ENCODE measurements at regions not wholly inside any gene's neighbourhood (a gene's known extent, or its start where the extent isn't known, plus 50 kb on each side); places are given as distances from the start of the nearest gene placed in this dataset.

DNA sequence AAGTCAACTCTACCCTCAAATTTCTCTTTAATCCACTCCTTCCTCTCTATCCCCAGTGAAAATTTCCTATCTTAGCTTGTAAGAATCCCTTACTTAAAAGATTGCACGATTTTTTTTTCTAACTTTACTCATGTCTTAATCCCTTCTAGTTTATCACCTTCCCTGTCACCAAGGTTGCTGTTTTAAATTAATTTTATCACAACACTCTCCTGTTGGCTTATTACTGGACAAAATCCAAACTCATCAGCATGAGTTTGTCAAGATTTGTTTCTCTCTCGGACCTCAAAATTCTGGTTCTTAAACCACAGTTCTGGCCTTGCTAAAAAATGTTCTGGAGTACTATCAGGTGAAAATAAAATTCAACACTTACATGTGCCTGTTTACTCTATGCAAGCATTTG lies 959.1 kb upstream of the SLC10A2 start:
- H3K9me3 ChIP-seq (ENCODE audit: control insufficient read depth, low read length) = no peaks in the 10 kb centered on the region
- DNase-seq (ENCODE audit: low read depth) = no peak
- H3K27me3 ChIP-seq (replicated peaks; ENCODE audit: control insufficient read depth, insufficient read depth, low read length) = no peaks in the 10 kb centered on the region
- no peak overlapping the region for H3K9ac ChIP-seq (ENCODE audit: low read length)
- H3K36me3 ChIP-seq (ENCODE audit: control insufficient read depth, insufficient read depth, low read length, severe bottlenecking) = no peaks in the 10 kb centered on the region
- H3K4me3 ChIP-seq (ENCODE audit: low read length) = no peak overlapping the region
- H3K4me1 ChIP-seq (ENCODE audit: control insufficient read depth, insufficient read depth, low read length) = peaks cover 11% of the 10 kb centered on the region

GRCh38 chr13:104024416-104025170 lies 958.4 kb upstream of the SLC10A2 start:
- H3K4me3 ChIP-seq (ENCODE audit: low read length) = no peak overlapping the region
- no peak for DNase-seq (ENCODE audit: low read depth)
- H3K36me3 ChIP-seq (ENCODE audit: control insufficient read depth, insufficient read depth, low read length, severe bottlenecking) = no peaks in the 10 kb centered on the region
- H3K27me3 ChIP-seq (replicated peaks; ENCODE audit: control insufficient read depth, insufficient read depth, low read length) = no peaks in the 10 kb centered on the region
- peaks cover 11% of the 10 kb centered on the region for H3K4me1 ChIP-seq (ENCODE audit: control insufficient read depth, insufficient read depth, low read length)
- H3K9ac ChIP-seq (ENCODE audit: low read length) = no peak overlapping the region
- H3K9me3 ChIP-seq (ENCODE audit: control insufficient read depth, low read length) = no peaks in the 10 kb centered on the region

GRCh38 chr13:104021806-104022397 lies 955.7 kb upstream of the SLC10A2 start:
- Histone ChIP-seq H3K36me3 (ENCODE audit: control insufficient read depth, insufficient read depth, low read length, severe bottlenecking) (no peaks in the 10 kb centered on the region), H3K9me3 (ENCODE audit: control insufficient read depth, low read length) (no peaks in the 10 kb centered on the region), H3K4me1 (ENCODE audit: control insufficient read depth, insufficient read depth, low read length) (peaks cover 11% of the 10 kb centered on the region), H3K4me3 (ENCODE audit: low read length) (no peak overlapping the region), H3K27me3 (replicated peaks; ENCODE audit: control insufficient read depth, insufficient read depth, low read length) (no peaks in the 10 kb centered on the region), H3K9ac (ENCODE audit: low read length) (no peak overlapping the region)
- DNase-seq (ENCODE audit: low read depth) = no peak

DNA sequence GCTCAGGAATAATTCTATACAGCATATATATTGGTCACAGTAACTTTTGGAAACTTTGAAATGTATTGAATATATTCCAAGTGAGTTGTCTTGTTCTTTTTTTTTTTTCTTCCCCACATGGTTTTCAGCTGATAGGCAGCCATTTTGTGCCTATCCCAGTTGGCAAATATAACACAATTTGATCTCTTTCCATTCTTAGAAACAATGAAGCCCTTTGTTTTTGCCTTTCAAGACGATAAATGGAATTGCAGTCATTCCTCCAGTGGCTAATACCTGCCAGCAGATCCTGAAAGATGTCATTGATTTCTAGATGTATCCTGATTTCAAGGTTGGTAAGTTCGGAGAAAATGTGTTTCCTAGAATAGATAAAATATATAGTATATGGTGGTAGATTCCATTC lies 951.1 kb upstream of the SLC10A2 start:
- Histone ChIP-seq H3K4me1 (ENCODE audit: control insufficient read depth, insufficient read depth, low read length) (peaks cover 6% of the 10 kb centered on the region), H3K27me3 (replicated peaks; ENCODE audit: control insufficient read depth, insufficient read depth, low read length) (no peaks in the 10 kb centered on the region), H3K4me3 (ENCODE audit: low read length) (no peak overlapping the region), H3K36me3 (ENCODE audit: control insufficient read depth, insufficient read depth, low read length, severe bottlenecking) (no peaks in the 10 kb centered on the region), H3K9ac (ENCODE audit: low read length) (no peak overlapping the region), H3K9me3 (ENCODE audit: control insufficient read depth, low read length) (no peaks in the 10 kb centered on the region)
- no peak for DNase-seq (ENCODE audit: low read depth)

DNA sequence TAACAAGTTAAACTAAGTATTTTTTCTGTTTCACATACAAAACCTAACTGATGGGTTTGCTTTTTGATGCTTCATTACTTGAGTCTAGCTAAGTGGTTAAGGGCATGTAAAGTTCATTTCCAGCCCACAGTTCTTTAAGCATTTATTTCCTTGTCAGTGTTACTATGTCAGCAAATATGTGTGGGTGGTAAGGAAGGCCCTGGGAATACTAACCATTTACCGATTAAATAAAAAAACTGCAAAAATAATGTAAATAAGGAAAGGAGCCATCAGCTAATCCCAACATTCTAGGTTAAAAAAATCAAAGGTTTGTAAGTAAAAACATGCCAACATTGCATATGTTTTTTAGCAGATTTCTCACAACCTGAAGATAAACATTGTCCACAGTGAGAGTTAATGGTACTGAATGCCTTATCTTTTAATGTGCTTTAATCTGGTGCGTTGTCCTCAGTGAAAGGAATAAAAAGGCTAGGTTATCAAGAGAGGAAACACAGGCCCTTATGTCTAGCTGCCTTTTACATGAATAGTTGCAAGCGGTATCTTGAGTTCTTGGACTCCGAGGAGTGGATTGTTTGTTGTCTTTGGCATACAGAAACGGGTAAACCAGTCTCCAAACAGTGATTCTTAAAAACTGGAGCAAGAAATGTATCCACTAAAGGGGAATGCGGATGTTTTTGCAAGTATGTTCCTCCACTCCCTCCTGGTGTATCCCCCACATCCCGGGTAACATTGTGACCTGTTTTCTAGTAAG lies 949.6 kb upstream of the SLC10A2 start:
- Histone ChIP-seq H3K9me3 (ENCODE audit: control insufficient read depth, low read length) (no peaks in the 10 kb centered on the region), H3K36me3 (ENCODE audit: control insufficient read depth, insufficient read depth, low read length, severe bottlenecking) (no peaks in the 10 kb centered on the region), H3K27me3 (replicated peaks; ENCODE audit: control insufficient read depth, insufficient read depth, low read length) (no peaks in the 10 kb centered on the region), H3K4me1 (ENCODE audit: control insufficient read depth, insufficient read depth, low read length) (peaks cover 9% of the 10 kb centered on the region), H3K9ac (ENCODE audit: low read length) (no peak overlapping the region), H3K4me3 (ENCODE audit: low read length) (no peak overlapping the region)
- DNase-seq (ENCODE audit: low read depth) = peak; percentile 3

DNA sequence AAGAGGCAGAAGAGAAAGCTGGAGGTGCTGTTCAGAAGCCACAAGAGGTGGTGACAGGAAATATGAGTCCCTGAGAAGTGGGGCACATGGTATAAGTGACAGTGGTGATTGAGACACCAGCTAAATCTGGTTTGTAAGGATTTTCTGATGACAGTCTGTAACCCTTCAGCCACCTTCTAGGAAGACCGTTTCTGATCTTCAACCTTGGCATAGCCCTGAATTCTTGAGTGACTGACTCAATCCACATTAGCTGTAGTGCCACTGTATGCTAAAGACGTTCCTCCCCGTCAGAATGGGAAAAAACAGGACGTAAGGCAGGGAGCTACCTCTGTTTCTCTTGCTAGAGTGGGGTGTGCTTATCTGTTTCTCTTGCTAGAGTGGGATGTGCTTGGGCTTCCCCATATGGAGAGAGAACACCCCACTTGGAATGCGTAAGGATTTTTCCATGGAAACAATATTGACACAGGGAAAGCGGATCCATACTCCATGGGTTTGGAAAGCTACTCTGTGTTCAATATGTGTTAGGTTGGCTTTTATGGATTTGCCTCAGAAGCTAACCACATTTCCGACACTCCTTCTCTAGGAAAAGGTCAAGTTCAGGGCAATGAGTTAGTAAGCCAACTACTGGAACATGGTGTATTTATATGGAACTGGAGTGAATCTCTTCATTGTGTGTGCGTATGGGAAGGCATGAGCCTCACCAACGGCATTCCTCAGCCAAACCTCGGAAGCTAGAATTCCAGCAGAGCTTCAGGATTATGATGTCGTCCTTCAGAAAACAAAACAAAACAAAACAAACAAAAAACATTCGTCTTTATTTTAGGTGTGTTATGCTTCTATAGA lies 948.8 kb upstream of the SLC10A2 start:
- H3K9me3 ChIP-seq (ENCODE audit: control insufficient read depth, low read length) = no peaks in the 10 kb centered on the region
- H3K4me1 ChIP-seq (ENCODE audit: control insufficient read depth, insufficient read depth, low read length) = peaks cover 9% of the 10 kb centered on the region
- no peaks in the 10 kb centered on the region for H3K27me3 ChIP-seq (replicated peaks; ENCODE audit: control insufficient read depth, insufficient read depth, low read length)

DNA sequence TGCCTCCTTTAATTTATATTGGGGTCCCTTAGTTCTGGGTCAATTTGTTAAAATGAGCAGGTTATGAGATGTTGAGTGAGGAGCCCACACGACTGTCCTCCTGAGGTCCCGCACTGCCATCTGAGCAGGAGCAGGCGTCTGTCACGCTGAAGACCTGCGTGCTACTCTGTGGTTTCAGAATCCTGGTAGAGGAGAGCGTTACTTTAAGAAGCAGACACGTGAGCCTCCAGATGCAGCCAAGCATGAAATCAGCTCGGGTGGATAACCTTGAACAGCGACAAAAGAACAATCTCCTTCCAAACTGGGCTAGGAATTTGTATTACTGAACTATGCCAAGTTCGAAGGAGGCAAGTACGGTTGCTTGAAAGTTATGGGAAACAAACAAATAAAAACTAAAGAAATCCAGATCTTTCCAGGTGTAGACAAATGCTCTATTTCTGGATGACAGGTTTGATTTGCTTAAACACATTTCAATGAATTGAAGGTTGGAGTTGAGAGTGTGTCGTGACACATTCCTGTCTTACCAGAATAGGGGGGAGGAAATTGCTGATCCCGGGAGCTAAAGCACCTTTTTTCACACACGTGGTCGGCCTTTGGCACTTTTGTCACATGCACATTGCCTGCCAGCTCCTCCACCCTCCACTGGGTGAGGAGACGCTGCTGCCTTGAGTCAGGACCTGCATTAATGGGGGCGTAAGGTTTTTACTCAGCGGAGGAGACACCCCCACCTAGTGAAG lies 945.5 kb upstream of the SLC10A2 start:
- Histone ChIP-seq H3K4me3 (ENCODE audit: low read length) (peak overlapping the region; percentile 1), H3K9ac (ENCODE audit: low read length) (no peak overlapping the region), H3K36me3 (ENCODE audit: control insufficient read depth, insufficient read depth, low read length, severe bottlenecking) (no peaks in the 10 kb centered on the region), H3K27me3 (replicated peaks; ENCODE audit: control insufficient read depth, insufficient read depth, low read length) (no peaks in the 10 kb centered on the region), H3K4me1 (ENCODE audit: control insufficient read depth, insufficient read depth, low read length) (peaks cover 17% of the 10 kb centered on the region), H3K9me3 (ENCODE audit: control insufficient read depth, low read length) (no peaks in the 10 kb centered on the region)
- no peak for DNase-seq (ENCODE audit: low read depth)

More for the DNA sequence above, 948.8 kb upstream of the SLC10A2 start:
- no peak overlapping the region for H3K4me3 ChIP-seq (ENCODE audit: low read length)
- DNase-seq (ENCODE audit: low read depth) = no peak
- H3K36me3 ChIP-seq (ENCODE audit: control insufficient read depth, insufficient read depth, low read length, severe bottlenecking) = no peaks in the 10 kb centered on the region
- H3K9ac ChIP-seq (ENCODE audit: low read length) = no peak overlapping the region

DNA sequence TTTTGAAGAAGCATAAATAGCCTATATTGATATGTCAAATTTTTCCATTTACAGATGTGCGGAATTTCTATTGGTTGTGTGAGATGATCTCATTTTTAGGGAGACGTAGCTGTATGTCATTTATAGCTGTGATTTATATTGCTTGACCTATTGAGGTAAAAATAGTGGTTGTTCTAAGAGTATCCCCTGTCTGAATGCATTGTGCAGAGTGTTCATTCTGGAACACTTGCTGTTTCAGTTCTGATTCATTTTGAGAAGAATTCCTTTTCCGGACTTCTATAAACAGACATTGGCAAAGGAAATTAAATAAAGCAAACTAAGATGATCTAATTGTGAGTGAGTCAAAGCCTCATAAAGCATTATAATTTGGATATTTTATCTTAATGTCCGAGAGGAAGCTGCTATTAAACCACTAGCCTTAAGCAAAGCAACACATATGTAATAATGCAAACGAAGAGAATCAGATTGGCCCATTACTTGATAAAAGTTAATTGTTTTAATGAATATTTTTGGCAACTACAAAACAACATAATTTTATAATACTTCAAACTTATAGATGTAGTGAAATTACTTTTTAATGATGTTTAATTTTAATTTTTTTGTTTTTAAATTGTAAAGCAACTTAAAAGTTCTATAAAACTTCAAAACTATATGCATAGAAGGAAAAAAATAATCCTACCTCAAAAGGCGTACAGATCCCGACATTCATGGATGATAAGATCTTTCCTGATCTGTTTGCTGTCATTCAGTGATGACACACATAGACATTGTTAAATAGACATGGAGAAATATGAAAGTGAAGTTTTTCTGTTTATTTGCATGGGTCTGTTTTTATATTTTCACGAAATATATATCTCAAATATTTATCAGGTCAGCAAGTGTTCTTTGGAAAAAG lies 942.6 kb upstream of the SLC10A2 start:
- Histone ChIP-seq H3K27me3 (replicated peaks; ENCODE audit: control insufficient read depth, insufficient read depth, low read length) (no peaks in the 10 kb centered on the region), H3K9ac (ENCODE audit: low read length) (no peak overlapping the region), H3K36me3 (ENCODE audit: control insufficient read depth, insufficient read depth, low read length, severe bottlenecking) (no peaks in the 10 kb centered on the region), H3K4me3 (ENCODE audit: low read length) (no peak overlapping the region), H3K4me1 (ENCODE audit: control insufficient read depth, insufficient read depth, low read length) (peaks cover 11% of the 10 kb centered on the region), H3K9me3 (ENCODE audit: control insufficient read depth, low read length) (no peaks in the 10 kb centered on the region)
- DNase-seq (ENCODE audit: low read depth) = peak; percentile 23

DNA sequence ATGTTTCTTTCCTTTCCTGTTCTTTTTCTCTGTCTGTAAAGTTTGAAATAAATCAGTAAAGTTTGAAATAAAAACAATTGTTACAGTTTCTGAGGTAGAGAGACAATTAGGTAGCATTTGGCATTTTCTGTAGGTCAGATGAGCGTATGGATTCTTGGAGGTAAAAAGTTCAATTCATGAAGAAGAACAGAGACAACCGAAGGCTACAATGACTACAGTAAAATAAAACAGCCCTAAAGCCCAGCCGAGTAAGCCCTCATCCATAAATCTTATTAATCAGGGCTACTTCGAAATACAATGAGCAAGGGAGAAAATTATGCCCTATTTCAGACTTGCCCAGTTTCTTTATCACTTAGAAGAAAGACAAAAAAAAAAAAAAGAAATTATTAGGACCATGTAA lies 941.9 kb upstream of the SLC10A2 start:
- Histone ChIP-seq H3K9me3 (ENCODE audit: control insufficient read depth, low read length) (no peaks in the 10 kb centered on the region), H3K4me1 (ENCODE audit: control insufficient read depth, insufficient read depth, low read length) (peaks cover 11% of the 10 kb centered on the region), H3K36me3 (ENCODE audit: control insufficient read depth, insufficient read depth, low read length, severe bottlenecking) (no peaks in the 10 kb centered on the region), H3K9ac (ENCODE audit: low read length) (no peak overlapping the region), H3K4me3 (ENCODE audit: low read length) (no peak overlapping the region), H3K27me3 (replicated peaks; ENCODE audit: control insufficient read depth, insufficient read depth, low read length) (no peaks in the 10 kb centered on the region)
- DNase-seq (ENCODE audit: low read depth) = no peak

DNA sequence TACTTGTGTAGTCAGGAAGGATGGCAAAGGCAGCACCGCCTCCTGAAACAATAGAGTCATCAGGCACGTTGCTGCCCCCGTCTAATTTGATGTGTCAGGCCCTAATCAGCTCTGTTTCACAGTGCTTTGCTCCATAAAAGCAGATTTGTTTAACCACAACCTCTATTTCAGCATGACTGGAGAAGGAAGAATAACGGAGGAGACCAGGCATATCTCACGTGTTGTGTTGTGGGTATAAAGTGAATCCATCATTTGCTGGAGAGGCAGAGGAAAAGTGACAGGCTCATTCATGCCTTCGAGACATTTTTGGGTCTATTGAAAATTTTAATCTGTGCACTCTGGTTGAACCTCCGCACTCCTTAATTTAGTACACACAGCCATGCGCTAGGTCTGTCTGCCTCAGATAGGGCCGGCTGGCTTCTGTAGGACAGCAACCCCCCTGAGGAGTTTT lies 940.4 kb upstream of the SLC10A2 start:
- no peaks in the 10 kb centered on the region for H3K27me3 ChIP-seq (replicated peaks; ENCODE audit: control insufficient read depth, insufficient read depth, low read length)
- peaks cover 8% of the 10 kb centered on the region for H3K4me1 ChIP-seq (ENCODE audit: control insufficient read depth, insufficient read depth, low read length)
- DNase-seq (ENCODE audit: low read depth) = peak; percentile 3
- H3K9me3 ChIP-seq (ENCODE audit: control insufficient read depth, low read length) = no peaks in the 10 kb centered on the region
- no peak overlapping the region for H3K4me3 ChIP-seq (ENCODE audit: low read length)
- H3K36me3 ChIP-seq (ENCODE audit: control insufficient read depth, insufficient read depth, low read length, severe bottlenecking) = no peaks in the 10 kb centered on the region
- no peak overlapping the region for H3K9ac ChIP-seq (ENCODE audit: low read length)

All from adipocyte (in vitro differentiated cells).